ENCODE measurements at regions not wholly inside any gene's neighbourhood (a gene's known extent, or its start where the extent isn't known, plus 50 kb on each side); places are given as distances from the start of the nearest gene placed in this dataset.

DNA sequence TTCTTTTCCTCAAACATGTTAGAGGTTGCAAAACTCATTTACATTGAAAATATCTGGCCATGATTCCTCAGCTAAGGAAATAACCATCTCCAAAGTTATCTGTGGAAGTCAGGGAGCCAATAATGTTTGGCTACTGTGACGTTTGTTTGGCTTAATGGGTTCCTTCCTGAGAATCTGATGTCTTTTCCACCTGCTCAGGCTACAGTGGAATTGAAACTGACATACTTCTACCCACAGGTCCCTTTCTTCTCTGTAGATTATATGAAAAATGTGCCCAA lies 221.1 kb upstream of the XYLT1 start:
- TF ChIP-seq EP300 (IDR thresholded peaks at IDR 0.05; ENCODE audit: borderline replicate concordance) = no peak
- no peak for TF ChIP-seq YY1 (IDR thresholded peaks at IDR 0.05; ENCODE audit: low read depth)
- no peak for TF ChIP-seq CEBPB (IDR thresholded peaks at IDR 0.05)
- no peak for TF ChIP-seq TCF12 (IDR thresholded peaks at IDR 0.05; ENCODE audit: low read depth)
- no peak for TF ChIP-seq EGR1 (IDR thresholded peaks at IDR 0.05)
- no peak for TF ChIP-seq CREB1 (IDR thresholded peaks at IDR 0.05; ENCODE audit: low read depth)
- TF ChIP-seq ZBTB7A (IDR thresholded peaks at IDR 0.05; ENCODE audit: low read depth) = no peak

DNA sequence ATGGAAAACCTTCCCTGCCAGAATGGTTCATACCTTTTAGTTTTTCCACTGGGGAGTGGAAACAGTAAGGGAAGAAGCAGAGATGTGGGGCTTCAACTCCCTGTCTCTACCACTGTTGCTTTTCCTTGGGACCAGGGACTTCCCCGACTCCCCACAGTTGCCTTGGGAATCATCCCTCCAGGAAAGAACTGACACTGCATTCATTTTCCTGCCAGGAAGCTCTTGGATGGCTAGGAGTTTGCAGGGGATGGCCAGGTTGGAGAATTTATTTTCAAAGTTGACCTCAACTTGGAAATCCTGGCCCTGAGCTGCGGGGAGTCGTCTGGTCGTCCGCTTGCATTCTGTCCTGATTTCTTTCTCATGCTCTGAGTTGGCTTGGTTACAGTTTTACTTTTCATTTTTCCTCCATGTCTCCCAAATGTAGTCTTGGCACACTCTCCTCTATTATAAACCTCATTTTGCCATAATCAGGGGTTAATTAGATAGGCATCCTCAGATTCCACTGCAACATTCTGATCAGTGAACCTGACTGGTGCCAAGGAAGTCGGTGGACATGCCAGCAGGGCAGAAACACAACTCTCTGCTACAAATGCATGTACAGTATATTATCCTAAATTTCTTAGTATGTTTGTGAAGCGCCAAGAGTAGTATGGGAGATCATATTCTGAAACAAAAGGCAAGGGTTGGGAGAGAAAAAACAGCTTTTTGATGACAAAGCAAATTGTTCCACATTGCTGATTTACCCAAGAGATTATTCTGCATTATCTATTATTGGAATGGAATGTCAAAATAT lies 220.5 kb upstream of the XYLT1 start:
- TF ChIP-seq, protein P1, sequence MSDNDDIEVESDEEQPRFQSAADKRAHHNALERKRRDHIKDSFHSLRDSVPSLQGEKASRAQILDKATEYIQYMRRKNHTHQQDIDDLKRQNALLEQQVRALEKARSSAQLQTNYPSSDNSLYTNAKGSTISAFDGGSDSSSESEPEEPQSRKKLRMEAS (IDR thresholded peaks at IDR 0.05) = no peak
- TF ChIP-seq YY1 (IDR thresholded peaks at IDR 0.05; ENCODE audit: low read depth) (no peak), TAF1 (IDR thresholded peaks at IDR 0.05; ENCODE audit: low read depth) (no peak), EGR1 (IDR thresholded peaks at IDR 0.05) (no peak), CREB1 (IDR thresholded peaks at IDR 0.05; ENCODE audit: low read depth) (no peak), RAD21 (IDR thresholded peaks at IDR 0.05; ENCODE audit: low read depth) (no peak), CEBPB (IDR thresholded peaks at IDR 0.05) (no peak), TEAD4 (IDR thresholded peaks at IDR 0.05) (no peak), FOXM1 (IDR thresholded peaks at IDR 0.05; ENCODE audit: borderline replicate concordance, low read depth) (no peak), TCF12 (IDR thresholded peaks at IDR 0.05; ENCODE audit: low read depth) (no peak), EP300 (IDR thresholded peaks at IDR 0.05; ENCODE audit: borderline replicate concordance) (no peak)
- TF ChIP-seq, protein P2, sequence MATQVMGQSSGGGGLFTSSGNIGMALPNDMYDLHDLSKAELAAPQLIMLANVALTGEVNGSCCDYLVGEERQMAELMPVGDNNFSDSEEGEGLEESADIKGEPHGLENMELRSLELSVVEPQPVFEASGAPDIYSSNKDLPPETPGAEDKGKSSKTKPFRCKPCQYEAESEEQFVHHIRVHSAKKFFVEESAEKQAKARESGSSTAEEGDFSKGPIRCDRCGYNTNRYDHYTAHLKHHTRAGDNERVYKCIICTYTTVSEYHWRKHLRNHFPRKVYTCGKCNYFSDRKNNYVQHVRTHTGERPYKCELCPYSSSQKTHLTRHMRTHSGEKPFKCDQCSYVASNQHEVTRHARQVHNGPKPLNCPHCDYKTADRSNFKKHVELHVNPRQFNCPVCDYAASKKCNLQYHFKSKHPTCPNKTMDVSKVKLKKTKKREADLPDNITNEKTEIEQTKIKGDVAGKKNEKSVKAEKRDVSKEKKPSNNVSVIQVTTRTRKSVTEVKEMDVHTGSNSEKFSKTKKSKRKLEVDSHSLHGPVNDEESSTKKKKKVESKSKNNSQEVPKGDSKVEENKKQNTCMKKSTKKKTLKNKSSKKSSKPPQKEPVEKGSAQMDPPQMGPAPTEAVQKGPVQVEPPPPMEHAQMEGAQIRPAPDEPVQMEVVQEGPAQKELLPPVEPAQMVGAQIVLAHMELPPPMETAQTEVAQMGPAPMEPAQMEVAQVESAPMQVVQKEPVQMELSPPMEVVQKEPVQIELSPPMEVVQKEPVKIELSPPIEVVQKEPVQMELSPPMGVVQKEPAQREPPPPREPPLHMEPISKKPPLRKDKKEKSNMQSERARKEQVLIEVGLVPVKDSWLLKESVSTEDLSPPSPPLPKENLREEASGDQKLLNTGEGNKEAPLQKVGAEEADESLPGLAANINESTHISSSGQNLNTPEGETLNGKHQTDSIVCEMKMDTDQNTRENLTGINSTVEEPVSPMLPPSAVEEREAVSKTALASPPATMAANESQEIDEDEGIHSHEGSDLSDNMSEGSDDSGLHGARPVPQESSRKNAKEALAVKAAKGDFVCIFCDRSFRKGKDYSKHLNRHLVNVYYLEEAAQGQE (IDR thresholded peaks at IDR 0.05; ENCODE audit: low read depth) = no peak

DNA sequence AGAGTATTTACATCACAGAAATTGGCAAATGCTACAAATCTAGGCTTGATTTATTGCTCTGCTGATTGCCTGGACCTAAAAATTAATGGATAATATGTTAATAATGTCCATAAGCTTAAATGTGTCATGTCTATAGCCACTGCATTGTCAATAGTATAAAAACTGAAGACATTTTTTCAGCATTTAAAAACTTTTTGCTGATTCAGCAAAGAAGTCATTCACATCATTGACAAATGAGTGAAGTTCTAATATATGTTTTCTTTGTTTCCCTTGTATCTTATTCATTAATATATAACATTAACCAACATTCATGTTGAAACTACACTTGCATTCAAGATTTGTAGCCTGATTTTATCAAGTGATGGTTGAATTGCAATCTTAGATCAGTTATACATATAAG lies 214.7 kb upstream of the XYLT1 start:
- TF ChIP-seq NFIC (IDR thresholded peaks at IDR 0.05) (no peak), EGR1 (IDR thresholded peaks at IDR 0.05) (no peak), TAF1 (IDR thresholded peaks at IDR 0.05; ENCODE audit: low read depth) (no peak), CREB1 (IDR thresholded peaks at IDR 0.05; ENCODE audit: low read depth) (no peak), FOXM1 (IDR thresholded peaks at IDR 0.05; ENCODE audit: borderline replicate concordance, low read depth) (no peak), TEAD4 (IDR thresholded peaks at IDR 0.05) (no peak), ZBTB7A (IDR thresholded peaks at IDR 0.05; ENCODE audit: low read depth) (no peak), CEBPB (IDR thresholded peaks at IDR 0.05) (no peak)
- TF ChIP-seq, protein P1 (IDR thresholded peaks at IDR 0.05) = no peak

DNA sequence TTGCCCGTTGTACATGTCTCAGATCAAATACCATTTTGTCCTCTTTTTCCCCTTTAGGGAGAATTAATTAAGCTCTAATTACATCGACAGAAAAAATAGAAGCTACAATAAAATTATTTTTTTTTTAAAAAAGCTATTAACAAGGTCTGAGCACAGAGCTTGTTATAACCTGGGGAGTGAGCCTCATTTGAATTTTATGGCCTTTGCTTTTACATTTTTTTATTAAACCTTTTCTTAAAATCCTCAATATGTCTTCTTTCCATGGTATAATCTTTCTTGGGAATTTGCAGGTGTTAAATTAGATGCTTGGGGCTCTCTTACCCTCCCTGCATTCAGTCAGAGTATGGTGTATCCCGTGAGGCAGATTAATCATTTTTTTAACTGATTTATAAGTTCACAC lies 212.5 kb upstream of the XYLT1 start:
- TF ChIP-seq, protein P2 (IDR thresholded peaks at IDR 0.05; ENCODE audit: low read depth) = no peak
- TF ChIP-seq TEAD4 (IDR thresholded peaks at IDR 0.05) = no peak
- no peak for TF ChIP-seq FOXM1 (IDR thresholded peaks at IDR 0.05; ENCODE audit: borderline replicate concordance, low read depth)
- TF ChIP-seq YY1 (IDR thresholded peaks at IDR 0.05; ENCODE audit: low read depth) = no peak
- TF ChIP-seq CEBPB (IDR thresholded peaks at IDR 0.05) = no peak

DNA sequence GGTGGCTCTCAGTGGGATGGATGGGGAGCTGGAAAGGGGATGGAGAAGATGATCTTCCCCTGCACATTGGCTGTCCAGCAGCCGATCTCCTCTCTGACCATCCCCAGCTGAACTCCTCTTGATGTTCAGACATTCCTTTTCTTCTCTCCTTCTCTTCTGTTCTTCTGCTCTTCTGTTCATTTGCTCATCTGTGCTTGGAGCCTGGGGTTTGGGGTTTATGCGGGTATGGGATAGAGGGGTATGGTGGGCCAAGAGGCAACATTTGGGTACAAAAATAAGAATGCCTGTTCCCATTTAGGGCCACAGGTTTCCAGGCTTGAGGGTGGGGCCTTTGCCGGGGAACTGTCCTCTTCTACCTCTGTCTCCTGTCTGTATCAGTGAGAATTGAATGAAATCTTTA lies 205.4 kb upstream of the XYLT1 start:
- TF ChIP-seq CREB1 (IDR thresholded peaks at IDR 0.05; ENCODE audit: low read depth) (no peak), YY1 (IDR thresholded peaks at IDR 0.05; ENCODE audit: low read depth) (no peak), FOXM1 (IDR thresholded peaks at IDR 0.05; ENCODE audit: borderline replicate concordance, low read depth) (no peak), EGR1 (IDR thresholded peaks at IDR 0.05) (no peak), EP300 (IDR thresholded peaks at IDR 0.05; ENCODE audit: borderline replicate concordance) (no peak), TAF1 (IDR thresholded peaks at IDR 0.05; ENCODE audit: low read depth) (no peak), TCF12 (IDR thresholded peaks at IDR 0.05; ENCODE audit: low read depth) (no peak), TEAD4 (IDR thresholded peaks at IDR 0.05) (no peak), RAD21 (IDR thresholded peaks at IDR 0.05; ENCODE audit: low read depth) (no peak), CEBPB (IDR thresholded peaks at IDR 0.05) (no peak), ZBTB7A (IDR thresholded peaks at IDR 0.05; ENCODE audit: low read depth) (no peak)
- TF ChIP-seq, protein P3, sequence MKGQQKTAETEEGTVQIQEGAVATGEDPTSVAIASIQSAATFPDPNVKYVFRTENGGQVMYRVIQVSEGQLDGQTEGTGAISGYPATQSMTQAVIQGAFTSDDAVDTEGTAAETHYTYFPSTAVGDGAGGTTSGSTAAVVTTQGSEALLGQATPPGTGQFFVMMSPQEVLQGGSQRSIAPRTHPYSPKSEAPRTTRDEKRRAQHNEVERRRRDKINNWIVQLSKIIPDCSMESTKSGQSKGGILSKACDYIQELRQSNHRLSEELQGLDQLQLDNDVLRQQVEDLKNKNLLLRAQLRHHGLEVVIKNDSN (IDR thresholded peaks at IDR 0.05) = no peak
- TF ChIP-seq, protein P2 (IDR thresholded peaks at IDR 0.05; ENCODE audit: low read depth) = no peak
- TF ChIP-seq, protein P1 (IDR thresholded peaks at IDR 0.05) = no peak

All from Ishikawa (cell line).